HL-60 (cell line): ENCODE measurements at regions not wholly inside any gene's neighbourhood (a gene's known extent, or its start where the extent isn't known, plus 50 kb on each side); places are given as distances from the start of the nearest gene placed in this dataset.

Experiments used
- DNase-seq, 2 experiments: peaks; one replicate each; pipeline ENCODE4 v3.0.0-alpha.2; 2010 to 2020; ENCODE audit warnings: low read depth in 1 of 2, low spot score in 1 of 2
- H3K27ac ChIP-seq: fragments of 250-450 bp; sonication (Bioruptor Pico); replicated peaks from 2 replicates; pipeline ENCODE4 v1.5.1; 2020; ENCODE audit warnings: mild to moderate bottlenecking, moderate library complexity
- H3K27me3 ChIP-seq: fragments of 250-450 bp; sonication (Bioruptor Pico); 2 replicates; pipeline ENCODE4 v1.5.1; 2021; ENCODE audit warnings: mild to moderate bottlenecking, moderate library complexity; ENCODE audit not compliant: insufficient read depth, poor library complexity, severe bottlenecking
- H3K4me3 ChIP-seq: replicated peaks from 2 replicates; pipeline ENCODE4 v1.5.1; 2011; ENCODE audit warnings: mild to moderate bottlenecking, control low read depth, low read length; ENCODE audit not compliant: insufficient read depth
- GABPA ChIP-seq: IDR thresholded peaks from 2 replicates; pipeline ENCODE4 v1.6.1; 2012; ENCODE audit warnings: low read depth
- POLR2AphosphoS5 ChIP-seq: IDR thresholded peaks from 2 replicates; pipeline ENCODE4 v1.6.1; 2012; ENCODE audit warnings: low read depth
- SPI1 ChIP-seq: IDR thresholded peaks from 2 replicates; pipeline ENCODE4 v1.6.1; 2012; ENCODE audit warnings: low read depth, mild to moderate bottlenecking, borderline replicate concordance
- TF ChIP-seq, protein P1 (sequence below): IDR thresholded peaks from 2 replicates; pipeline ENCODE4 v1.6.1; 2012; ENCODE audit warnings: low read depth; ENCODE audit not compliant: insufficient replicate concordance
- TF ChIP-seq, protein P2 (sequence below): IDR thresholded peaks from one replicate; pipeline ENCODE4 v1.5.1; 2011; ENCODE audit warnings: low read length, control low read depth, inconsistent platforms; ENCODE audit not compliant: insufficient read depth

DNA sequence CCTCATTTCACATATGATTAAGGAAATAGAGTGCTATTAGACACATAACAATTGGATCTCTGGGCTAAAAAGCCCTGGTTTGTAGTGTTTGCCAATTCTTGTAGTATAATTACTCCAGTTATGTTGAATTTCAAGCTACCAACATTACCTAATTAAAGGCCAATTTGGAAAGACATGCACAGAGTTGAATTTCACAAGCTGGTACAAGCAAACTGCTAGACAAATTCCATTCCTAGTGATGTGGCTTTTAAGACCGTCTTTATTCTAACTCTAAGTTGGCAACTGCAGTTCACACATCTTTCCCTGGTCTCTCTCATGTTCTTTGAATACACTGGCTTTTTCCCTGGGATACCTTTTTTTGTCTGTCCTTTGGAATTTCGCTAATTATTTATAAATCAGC lies 384.1 kb upstream of the CNTNAP2 start:
- Histone ChIP-seq H3K27ac (no peak overlapping the region), H3K4me3 (no peak overlapping the region), H3K27me3 (no peaks in the 10 kb centered on the region)
- no peak for DNase-seq
- no peak for TF ChIP-seq SPI1
- no peak for TF ChIP-seq GABPA
- TF ChIP-seq, protein P1, sequence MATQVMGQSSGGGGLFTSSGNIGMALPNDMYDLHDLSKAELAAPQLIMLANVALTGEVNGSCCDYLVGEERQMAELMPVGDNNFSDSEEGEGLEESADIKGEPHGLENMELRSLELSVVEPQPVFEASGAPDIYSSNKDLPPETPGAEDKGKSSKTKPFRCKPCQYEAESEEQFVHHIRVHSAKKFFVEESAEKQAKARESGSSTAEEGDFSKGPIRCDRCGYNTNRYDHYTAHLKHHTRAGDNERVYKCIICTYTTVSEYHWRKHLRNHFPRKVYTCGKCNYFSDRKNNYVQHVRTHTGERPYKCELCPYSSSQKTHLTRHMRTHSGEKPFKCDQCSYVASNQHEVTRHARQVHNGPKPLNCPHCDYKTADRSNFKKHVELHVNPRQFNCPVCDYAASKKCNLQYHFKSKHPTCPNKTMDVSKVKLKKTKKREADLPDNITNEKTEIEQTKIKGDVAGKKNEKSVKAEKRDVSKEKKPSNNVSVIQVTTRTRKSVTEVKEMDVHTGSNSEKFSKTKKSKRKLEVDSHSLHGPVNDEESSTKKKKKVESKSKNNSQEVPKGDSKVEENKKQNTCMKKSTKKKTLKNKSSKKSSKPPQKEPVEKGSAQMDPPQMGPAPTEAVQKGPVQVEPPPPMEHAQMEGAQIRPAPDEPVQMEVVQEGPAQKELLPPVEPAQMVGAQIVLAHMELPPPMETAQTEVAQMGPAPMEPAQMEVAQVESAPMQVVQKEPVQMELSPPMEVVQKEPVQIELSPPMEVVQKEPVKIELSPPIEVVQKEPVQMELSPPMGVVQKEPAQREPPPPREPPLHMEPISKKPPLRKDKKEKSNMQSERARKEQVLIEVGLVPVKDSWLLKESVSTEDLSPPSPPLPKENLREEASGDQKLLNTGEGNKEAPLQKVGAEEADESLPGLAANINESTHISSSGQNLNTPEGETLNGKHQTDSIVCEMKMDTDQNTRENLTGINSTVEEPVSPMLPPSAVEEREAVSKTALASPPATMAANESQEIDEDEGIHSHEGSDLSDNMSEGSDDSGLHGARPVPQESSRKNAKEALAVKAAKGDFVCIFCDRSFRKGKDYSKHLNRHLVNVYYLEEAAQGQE = no peak
- TF ChIP-seq, protein P2, sequence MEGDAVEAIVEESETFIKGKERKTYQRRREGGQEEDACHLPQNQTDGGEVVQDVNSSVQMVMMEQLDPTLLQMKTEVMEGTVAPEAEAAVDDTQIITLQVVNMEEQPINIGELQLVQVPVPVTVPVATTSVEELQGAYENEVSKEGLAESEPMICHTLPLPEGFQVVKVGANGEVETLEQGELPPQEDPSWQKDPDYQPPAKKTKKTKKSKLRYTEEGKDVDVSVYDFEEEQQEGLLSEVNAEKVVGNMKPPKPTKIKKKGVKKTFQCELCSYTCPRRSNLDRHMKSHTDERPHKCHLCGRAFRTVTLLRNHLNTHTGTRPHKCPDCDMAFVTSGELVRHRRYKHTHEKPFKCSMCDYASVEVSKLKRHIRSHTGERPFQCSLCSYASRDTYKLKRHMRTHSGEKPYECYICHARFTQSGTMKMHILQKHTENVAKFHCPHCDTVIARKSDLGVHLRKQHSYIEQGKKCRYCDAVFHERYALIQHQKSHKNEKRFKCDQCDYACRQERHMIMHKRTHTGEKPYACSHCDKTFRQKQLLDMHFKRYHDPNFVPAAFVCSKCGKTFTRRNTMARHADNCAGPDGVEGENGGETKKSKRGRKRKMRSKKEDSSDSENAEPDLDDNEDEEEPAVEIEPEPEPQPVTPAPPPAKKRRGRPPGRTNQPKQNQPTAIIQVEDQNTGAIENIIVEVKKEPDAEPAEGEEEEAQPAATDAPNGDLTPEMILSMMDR = no peak
- no peak for TF ChIP-seq POLR2AphosphoS5

DNA sequence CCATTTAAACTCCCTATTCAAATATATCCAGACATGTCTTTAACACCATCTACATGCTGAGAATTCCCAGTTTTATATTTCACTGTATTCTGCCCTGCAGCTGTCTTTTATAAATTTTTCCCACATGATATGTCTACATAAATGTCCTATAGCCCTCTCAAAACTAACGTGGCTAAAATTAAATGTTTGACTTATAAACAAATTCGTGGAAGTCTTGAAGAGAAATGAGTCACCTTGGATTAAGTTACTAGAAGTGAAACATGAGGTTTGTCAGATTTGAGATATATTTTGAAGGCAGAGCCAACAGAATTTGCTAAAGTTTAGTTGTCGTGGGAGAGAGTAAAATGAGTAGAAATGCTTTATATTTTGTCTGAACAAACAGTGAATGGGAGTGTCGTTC lies 386.9 kb upstream of the CNTNAP2 start:
- no peak for DNase-seq
- no peak for TF ChIP-seq GABPA
- no peak for TF ChIP-seq SPI1
- TF ChIP-seq, protein P1 = no peak
- TF ChIP-seq, protein P2 = no peak
- TF ChIP-seq POLR2AphosphoS5 = no peak
- H3K27ac ChIP-seq = no peak overlapping the region
- H3K4me3 ChIP-seq = no peak overlapping the region
- H3K27me3 ChIP-seq = no peaks in the 10 kb centered on the region

DNA sequence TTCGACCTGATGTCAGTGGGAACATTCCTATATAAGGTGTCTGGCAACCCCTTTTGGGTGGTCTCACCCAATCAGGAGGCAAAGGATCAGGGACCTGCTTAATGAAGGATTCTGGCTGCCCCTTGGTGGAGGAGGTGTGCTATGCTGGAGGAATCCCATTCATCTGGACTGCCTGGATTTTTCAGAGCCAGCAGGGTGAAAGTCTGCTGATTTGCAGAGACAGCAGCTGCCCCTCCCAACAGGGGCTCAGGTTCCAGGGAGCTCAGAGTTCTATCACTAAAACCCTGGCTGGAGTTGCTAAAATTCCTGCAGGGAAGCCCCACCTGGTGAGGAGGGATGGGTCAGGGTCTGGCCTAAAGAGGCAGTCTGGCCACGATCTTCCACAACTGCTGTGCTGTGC lies 398.5 kb upstream of the CNTNAP2 start:
- no peak for DNase-seq
- TF ChIP-seq SPI1 = no peak
- TF ChIP-seq POLR2AphosphoS5 = no peak
- no peak for TF ChIP-seq GABPA
- TF ChIP-seq, protein P2 = no peak

DNA sequence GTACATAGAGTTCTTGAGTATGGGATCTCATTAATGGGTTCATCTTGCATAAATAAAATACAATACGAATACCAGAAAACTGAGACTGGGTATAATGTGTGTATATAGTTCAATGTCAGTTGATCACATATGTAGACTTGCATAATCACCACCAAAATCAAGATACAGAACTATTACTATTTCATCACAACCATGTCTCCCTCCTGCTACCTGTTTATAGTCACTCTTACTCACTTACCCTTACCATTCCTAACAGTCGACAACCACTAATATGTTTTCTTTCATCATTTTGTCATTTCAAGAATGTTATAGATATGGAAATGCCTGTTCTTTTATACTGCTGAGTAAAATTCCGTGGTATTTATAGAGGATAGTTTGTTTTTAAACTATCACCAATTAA lies 416.1 kb upstream of the CNTNAP2 start:
- TF ChIP-seq SPI1 = no peak
- TF ChIP-seq GABPA = no peak
- TF ChIP-seq, protein P2 = no peak
- no peak for TF ChIP-seq POLR2AphosphoS5
- TF ChIP-seq, protein P1 = no peak
- no peaks in the 10 kb centered on the region for H3K27me3 ChIP-seq

More for the DNA sequence above, 398.5 kb upstream of the CNTNAP2 start:
- Histone ChIP-seq H3K27me3 (no peaks in the 10 kb centered on the region), H3K4me3 (no peak overlapping the region), H3K27ac (no peak overlapping the region)

More for the DNA sequence above, 416.1 kb upstream of the CNTNAP2 start:
- Histone ChIP-seq H3K4me3 (no peak overlapping the region), H3K27ac (no peak overlapping the region)
- no peak for DNase-seq
